ENCODE measurements at regions not wholly inside any gene's neighbourhood (a gene's known extent, or its start where the extent isn't known, plus 50 kb on each side); places are given as distances from the start of the nearest gene placed in this dataset.

DNA sequence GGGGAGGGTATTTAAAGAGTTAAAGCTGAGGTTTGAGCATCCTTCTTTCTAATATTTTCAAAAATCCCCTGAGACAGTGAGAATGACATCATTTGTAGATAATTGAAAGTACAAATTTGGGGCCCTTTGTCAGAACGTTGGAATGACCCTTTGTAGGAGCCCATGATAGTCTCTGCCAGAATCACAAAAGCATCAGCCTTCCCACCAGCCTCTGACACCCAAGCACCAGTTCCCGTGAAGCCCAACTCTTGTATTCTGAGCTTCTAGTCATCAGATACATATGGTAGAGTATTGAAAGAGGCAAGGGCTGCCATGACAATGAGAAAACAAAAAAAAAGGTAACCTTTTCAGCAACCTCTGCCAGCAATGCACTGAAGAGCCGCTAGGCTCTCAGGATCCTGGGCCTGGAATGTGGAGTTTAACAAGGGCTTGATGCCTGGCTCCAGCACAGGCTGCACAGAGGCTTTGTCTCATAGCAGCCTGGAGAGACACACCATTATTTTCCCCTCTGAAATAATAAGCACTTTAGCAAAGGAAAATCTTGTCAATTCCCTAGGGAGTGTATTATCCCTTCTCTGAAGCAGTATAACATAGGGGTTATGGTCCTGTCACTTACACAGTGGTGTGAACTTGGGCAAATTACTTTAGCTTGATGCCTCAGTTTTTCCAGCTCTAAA lies 114.4 kb downstream of the ZNF608 start:
- no peak for TF ChIP-seq CTCF (IDR thresholded peaks at IDR 0.05)
- no peak for TF ChIP-seq POLR2A (IDR thresholded peaks at IDR 0.05)

Data from right lobe of liver (tissue), 4 donors.